ENCODE measurements at regions not wholly inside any gene's neighbourhood (a gene's known extent, or its start where the extent isn't known, plus 50 kb on each side); places are given as distances from the start of the nearest gene placed in this dataset.

DNA sequence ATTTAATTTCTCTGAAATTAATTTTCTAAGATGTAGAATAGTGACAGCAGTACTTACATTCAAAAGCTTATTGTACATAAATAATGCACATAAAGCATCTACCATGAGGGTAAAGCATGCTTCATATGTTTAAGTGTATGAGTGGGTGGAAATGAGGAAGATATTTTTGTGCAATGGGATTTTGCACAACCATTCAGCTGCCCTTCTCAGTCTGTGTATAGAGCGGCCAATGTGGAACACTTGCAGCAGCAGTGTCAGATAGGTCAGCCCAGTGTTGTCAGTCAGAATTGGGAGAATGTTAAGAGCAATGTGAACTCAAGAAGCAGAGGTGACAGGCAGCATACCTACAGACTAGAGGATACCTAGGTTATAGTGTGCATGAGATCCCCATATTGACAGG lies 72.5 kb upstream of the ATP2B1 start:
- TF ChIP-seq, protein P1, sequence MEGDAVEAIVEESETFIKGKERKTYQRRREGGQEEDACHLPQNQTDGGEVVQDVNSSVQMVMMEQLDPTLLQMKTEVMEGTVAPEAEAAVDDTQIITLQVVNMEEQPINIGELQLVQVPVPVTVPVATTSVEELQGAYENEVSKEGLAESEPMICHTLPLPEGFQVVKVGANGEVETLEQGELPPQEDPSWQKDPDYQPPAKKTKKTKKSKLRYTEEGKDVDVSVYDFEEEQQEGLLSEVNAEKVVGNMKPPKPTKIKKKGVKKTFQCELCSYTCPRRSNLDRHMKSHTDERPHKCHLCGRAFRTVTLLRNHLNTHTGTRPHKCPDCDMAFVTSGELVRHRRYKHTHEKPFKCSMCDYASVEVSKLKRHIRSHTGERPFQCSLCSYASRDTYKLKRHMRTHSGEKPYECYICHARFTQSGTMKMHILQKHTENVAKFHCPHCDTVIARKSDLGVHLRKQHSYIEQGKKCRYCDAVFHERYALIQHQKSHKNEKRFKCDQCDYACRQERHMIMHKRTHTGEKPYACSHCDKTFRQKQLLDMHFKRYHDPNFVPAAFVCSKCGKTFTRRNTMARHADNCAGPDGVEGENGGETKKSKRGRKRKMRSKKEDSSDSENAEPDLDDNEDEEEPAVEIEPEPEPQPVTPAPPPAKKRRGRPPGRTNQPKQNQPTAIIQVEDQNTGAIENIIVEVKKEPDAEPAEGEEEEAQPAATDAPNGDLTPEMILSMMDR (IDR thresholded peaks at IDR 0.05): no peak
- TF ChIP-seq POLR2A (IDR thresholded peaks at IDR 0.05): no peak
- no peak for TF ChIP-seq POLR2AphosphoS5 (IDR thresholded peaks at IDR 0.05)
- TF ChIP-seq EP300 (IDR thresholded peaks at IDR 0.05): no peak

Measured in gastroesophageal sphincter (tissue), 3 donors.